Smooth muscle cell (in vitro differentiated cells): ENCODE measurements at regions not wholly inside any gene's neighbourhood (a gene's known extent, or its start where the extent isn't known, plus 50 kb on each side); places are given as distances from the start of the nearest gene placed in this dataset.

Experiments used
- DNase-seq: peaks from one replicate; lab custom pipeline; 2025; ENCODE audit not compliant: unreplicated experiment; lab: John Stamatoyannopoulos, UW
- H2AFZ ChIP-seq: fragments of 200-600 bp; sonication (generic); 2 replicates; pipeline ENCODE4 v1.6.0; 2016; ENCODE audit warnings: antibody characterized with exemption, low read depth, mild to moderate bottlenecking
- H3F3A ChIP-seq: fragments of 200-600 bp; sonication (generic); 2 replicates; pipeline ENCODE4 v1.6.0; 2017; ENCODE audit warnings: antibody characterized with exemption, low read depth
- H3K27ac ChIP-seq: fragments of 200-600 bp; sonication (generic); 2 replicates; pipeline ENCODE4 v1.5.1; 2016; ENCODE audit warnings: low read depth, mild to moderate bottlenecking
- H3K27me3 ChIP-seq: fragments of 200-600 bp; sonication (generic); 2 replicates; pipeline ENCODE4 v1.6.1; 2016; ENCODE audit warnings: low read depth, mild to moderate bottlenecking
- H3K36me3 ChIP-seq: fragments of 200-600 bp; sonication (generic); 2 replicates; pipeline ENCODE4 v1.5.1; 2016; ENCODE audit warnings: low read depth
- H3K4me1 ChIP-seq: fragments of 200-600 bp; sonication (generic); 2 replicates; pipeline ENCODE4 v1.5.1; 2016; ENCODE audit warnings: low read depth
- H3K4me2 ChIP-seq: fragments of 200-600 bp; sonication (generic); 2 replicates; pipeline ENCODE4 v1.6.0; 2016; ENCODE audit warnings: mild to moderate bottlenecking
- H3K4me3 ChIP-seq: fragments of 200-600 bp; sonication (generic); 2 replicates; pipeline ENCODE4 v1.5.1; 2016; ENCODE audit warnings: mild to moderate bottlenecking
- H3K79me2 ChIP-seq: fragments of 200-600 bp; sonication (generic); 2 replicates; pipeline ENCODE4 v1.6.0; 2016; ENCODE audit warnings: low read depth, mild to moderate bottlenecking
- H3K9ac ChIP-seq: fragments of 200-600 bp; sonication (generic); 2 replicates; pipeline ENCODE4 v1.6.0; 2016; ENCODE audit warnings: low read depth
- H3K9me3 ChIP-seq: fragments of 200-600 bp; sonication (generic); replicated peaks from 2 replicates; pipeline ENCODE4 v1.5.1; 2016; ENCODE audit warnings: low read depth
- H4K20me1 ChIP-seq: fragments of 200-600 bp; sonication (generic); 2 replicates; pipeline ENCODE4 v1.6.0; 2016; ENCODE audit warnings: low read depth
- WGBS: methylation state at CpG from one replicate; pipeline ENCODE4 v1.1.7; 2016; ENCODE audit warnings: low lambda C conversion rate; 5-methylcytosine and 5-hydroxymethylcytosine counted together
- TF ChIP-seq, protein P1 (sequence below): fragments of 200-600 bp; sonication (generic); IDR thresholded peaks from 2 replicates; pipeline ENCODE4 v1.5.1; 2017; ENCODE audit warnings: borderline replicate concordance, mild to moderate bottlenecking, antibody characterized with exemption; ENCODE audit not compliant: insufficient read depth, poor library complexity, severe bottlenecking

DNA sequence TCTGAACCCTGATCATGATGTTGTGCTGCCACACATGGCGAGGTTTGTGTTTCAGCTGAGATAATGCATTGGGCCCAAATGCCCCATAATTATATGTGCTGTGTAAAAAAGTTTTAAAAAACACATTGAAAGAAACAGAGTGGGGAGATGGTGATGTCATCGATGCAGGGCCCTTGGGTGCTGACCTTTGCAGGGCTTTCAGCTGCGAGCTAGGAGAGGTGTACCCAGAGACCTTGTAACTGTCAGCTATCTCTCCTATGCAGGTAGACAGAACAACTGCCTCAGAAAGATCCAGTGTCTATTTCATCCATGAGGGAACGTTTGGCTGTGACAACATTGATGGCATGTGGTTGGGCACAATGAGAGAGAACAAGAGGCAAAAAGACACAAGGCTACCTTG, 286.9 kb upstream of the CELF4 start:
- DNase-seq, result no peak
- Histone ChIP-seq H4K20me1 (no peaks in the 10 kb centered on the region), H3K79me2 (no peaks in the 10 kb centered on the region), H3K9me3 (no peaks in the 10 kb centered on the region), H3K4me1 (no peaks in the 10 kb centered on the region), H3K27ac (no peak overlapping the region), H3K4me3 (no peak overlapping the region), H3K9ac (no peak overlapping the region), H3K4me2 (no peak overlapping the region), H2AFZ (no peak overlapping the region), H3K27me3 (no peaks in the 10 kb centered on the region), H3K36me3 (no peaks in the 10 kb centered on the region), H3F3A (no peaks in the 10 kb centered on the region)
- 90% methylated on average over 4 of the region's 4 CpGs for WGBS
- TF ChIP-seq, protein P1, sequence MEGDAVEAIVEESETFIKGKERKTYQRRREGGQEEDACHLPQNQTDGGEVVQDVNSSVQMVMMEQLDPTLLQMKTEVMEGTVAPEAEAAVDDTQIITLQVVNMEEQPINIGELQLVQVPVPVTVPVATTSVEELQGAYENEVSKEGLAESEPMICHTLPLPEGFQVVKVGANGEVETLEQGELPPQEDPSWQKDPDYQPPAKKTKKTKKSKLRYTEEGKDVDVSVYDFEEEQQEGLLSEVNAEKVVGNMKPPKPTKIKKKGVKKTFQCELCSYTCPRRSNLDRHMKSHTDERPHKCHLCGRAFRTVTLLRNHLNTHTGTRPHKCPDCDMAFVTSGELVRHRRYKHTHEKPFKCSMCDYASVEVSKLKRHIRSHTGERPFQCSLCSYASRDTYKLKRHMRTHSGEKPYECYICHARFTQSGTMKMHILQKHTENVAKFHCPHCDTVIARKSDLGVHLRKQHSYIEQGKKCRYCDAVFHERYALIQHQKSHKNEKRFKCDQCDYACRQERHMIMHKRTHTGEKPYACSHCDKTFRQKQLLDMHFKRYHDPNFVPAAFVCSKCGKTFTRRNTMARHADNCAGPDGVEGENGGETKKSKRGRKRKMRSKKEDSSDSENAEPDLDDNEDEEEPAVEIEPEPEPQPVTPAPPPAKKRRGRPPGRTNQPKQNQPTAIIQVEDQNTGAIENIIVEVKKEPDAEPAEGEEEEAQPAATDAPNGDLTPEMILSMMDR, result no peak

- H3K4me2 ChIP-seq, result no peak overlapping the region
- no peak overlapping the region for H3K27ac ChIP-seq
- no peaks in the 10 kb centered on the region for H3K4me1 ChIP-seq
- DNase-seq, result no peak
- H3K36me3 ChIP-seq, result no peaks in the 10 kb centered on the region
- no peaks in the 10 kb centered on the region for H3F3A ChIP-seq
- no peaks in the 10 kb centered on the region for H3K27me3 ChIP-seq
- TF ChIP-seq, protein P1, result no peak
- H3K9me3 ChIP-seq, result no peaks in the 10 kb centered on the region
- H4K20me1 ChIP-seq, result no peaks in the 10 kb centered on the region
- no peak overlapping the region for H3K4me3 ChIP-seq
- WGBS, result 96% methylated on average over 3 of the region's 3 CpGs
- no peak overlapping the region for H3K9ac ChIP-seq
- H3K79me2 ChIP-seq, result no peaks in the 10 kb centered on the region
- H2AFZ ChIP-seq, result no peak overlapping the region
Measured at GRCh38 chr18:37847544-37847943, 281.9 kb upstream of the CELF4 start.

DNA sequence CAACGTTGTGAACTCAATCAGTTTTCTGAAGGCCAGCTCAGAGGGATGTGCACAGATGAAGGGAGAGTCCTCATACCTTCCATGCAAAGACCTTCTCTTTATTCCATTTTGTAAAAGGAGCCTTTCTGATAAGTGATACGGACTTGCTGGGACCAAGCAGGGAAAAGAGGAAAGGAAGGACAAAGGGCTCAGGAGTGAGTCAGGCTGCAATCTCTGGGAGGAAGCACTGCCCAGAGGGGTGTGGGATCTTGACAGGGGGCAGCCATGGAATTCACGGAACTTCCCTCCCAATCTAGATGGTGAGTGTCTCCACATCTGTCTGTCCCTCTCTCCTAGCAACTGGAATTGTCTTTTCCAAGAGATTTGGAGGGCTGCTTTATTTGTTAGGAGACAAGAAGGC, 281.4 kb upstream of the CELF4 start:
- no peak overlapping the region for H3K4me3 ChIP-seq
- DNase-seq, result no peak
- H3K36me3 ChIP-seq, result no peaks in the 10 kb centered on the region
- H3K4me2 ChIP-seq, result no peak overlapping the region
- H3K27me3 ChIP-seq, result no peaks in the 10 kb centered on the region
- no peaks in the 10 kb centered on the region for H3K9me3 ChIP-seq
- H2AFZ ChIP-seq, result no peak overlapping the region
- 49% methylated on average over 3 of the region's 3 CpGs for WGBS
- TF ChIP-seq, protein P1, result no peak
- H3K79me2 ChIP-seq, result no peaks in the 10 kb centered on the region
- no peak overlapping the region for H3K27ac ChIP-seq
- H3K9ac ChIP-seq, result no peak overlapping the region
- H3F3A ChIP-seq, result no peaks in the 10 kb centered on the region
- no peaks in the 10 kb centered on the region for H4K20me1 ChIP-seq
- H3K4me1 ChIP-seq, result no peaks in the 10 kb centered on the region

DNA sequence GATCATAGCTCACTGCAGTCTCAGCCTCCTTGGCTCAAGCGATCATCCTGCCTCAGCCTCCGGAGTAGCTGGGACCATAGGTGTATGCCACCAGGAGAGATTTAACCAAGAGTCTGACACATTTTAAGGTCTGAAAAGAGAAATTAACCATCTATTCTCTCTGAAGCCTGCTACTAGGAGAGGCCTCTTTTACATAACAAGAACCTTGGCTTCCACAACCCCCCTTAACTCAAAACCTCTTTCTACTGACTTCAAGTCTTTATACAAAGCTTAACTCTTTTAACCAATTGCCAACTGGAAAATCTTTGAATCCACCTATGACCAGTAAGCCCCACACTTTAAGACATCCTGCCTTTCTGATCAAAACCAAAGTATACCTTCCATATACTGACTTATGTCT, 279.9 kb upstream of the CELF4 start:
- Histone ChIP-seq H3F3A (no peaks in the 10 kb centered on the region), H3K36me3 (no peaks in the 10 kb centered on the region), H3K27ac (no peak overlapping the region), H3K27me3 (no peaks in the 10 kb centered on the region), H3K9me3 (no peaks in the 10 kb centered on the region), H3K4me2 (no peak overlapping the region), H3K79me2 (no peaks in the 10 kb centered on the region), H3K9ac (no peak overlapping the region), H2AFZ (no peak overlapping the region), H3K4me1 (no peaks in the 10 kb centered on the region), H3K4me3 (no peak overlapping the region), H4K20me1 (no peaks in the 10 kb centered on the region)
- no peak for DNase-seq
- TF ChIP-seq, protein P1, result no peak
- 40% methylated on average over 2 of the region's 2 CpGs for WGBS
